Kidney epithelial cell (primary cell): ENCODE measurements at regions not wholly inside any gene's neighbourhood (a gene's known extent, or its start where the extent isn't known, plus 50 kb on each side); places are given as distances from the start of the nearest gene placed in this dataset.

Experiments used
- DNase-seq: peaks from one replicate; pipeline ENCODE4 v3.0.0-alpha.2; 2010; ENCODE audit warnings: low read depth
- H3K27me3 ChIP-seq: 2 replicates; pipeline ENCODE4 v1.6.0; 2011; ENCODE audit warnings: low read length; ENCODE audit not compliant: control insufficient read depth, insufficient read depth
- H3K36me3 ChIP-seq: 2 replicates; pipeline ENCODE4 v1.5.1; 2011; ENCODE audit warnings: low read length; ENCODE audit not compliant: control insufficient read depth, insufficient read depth
- H3K4me3 ChIP-seq: 2 replicates; pipeline ENCODE4 v1.5.1; 2011; ENCODE audit warnings: low read depth, mild to moderate bottlenecking, control low read depth, low read length
- TF ChIP-seq, protein P1 (sequence below): IDR thresholded peaks from 2 replicates; pipeline ENCODE4 v1.5.1; 2011; ENCODE audit warnings: mild to moderate bottlenecking, moderate library complexity, low read length, control low read depth, inconsistent platforms; ENCODE audit not compliant: insufficient read depth, poor library complexity, severe bottlenecking

DNA sequence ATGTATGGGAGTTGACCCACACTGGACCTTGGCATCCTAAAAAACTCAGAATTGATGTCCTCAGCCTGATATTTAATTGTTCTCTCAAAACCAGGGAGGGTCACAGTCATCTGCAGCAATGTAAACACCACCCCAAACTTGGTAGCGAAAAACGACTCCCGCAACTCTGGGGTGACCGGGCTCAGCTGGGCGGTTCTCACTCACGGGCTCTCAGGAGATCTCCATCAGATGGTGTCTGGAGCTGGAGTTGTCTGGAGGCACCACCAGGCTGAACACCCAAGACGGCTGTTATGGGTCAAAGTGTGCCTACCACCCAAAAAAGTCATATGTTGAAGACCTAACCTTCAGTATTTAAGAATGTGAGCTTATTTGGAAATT is 50.9 kb upstream of the NXT1 start:
- H3K4me3 ChIP-seq, result no peak overlapping the region
- TF ChIP-seq, protein P1, sequence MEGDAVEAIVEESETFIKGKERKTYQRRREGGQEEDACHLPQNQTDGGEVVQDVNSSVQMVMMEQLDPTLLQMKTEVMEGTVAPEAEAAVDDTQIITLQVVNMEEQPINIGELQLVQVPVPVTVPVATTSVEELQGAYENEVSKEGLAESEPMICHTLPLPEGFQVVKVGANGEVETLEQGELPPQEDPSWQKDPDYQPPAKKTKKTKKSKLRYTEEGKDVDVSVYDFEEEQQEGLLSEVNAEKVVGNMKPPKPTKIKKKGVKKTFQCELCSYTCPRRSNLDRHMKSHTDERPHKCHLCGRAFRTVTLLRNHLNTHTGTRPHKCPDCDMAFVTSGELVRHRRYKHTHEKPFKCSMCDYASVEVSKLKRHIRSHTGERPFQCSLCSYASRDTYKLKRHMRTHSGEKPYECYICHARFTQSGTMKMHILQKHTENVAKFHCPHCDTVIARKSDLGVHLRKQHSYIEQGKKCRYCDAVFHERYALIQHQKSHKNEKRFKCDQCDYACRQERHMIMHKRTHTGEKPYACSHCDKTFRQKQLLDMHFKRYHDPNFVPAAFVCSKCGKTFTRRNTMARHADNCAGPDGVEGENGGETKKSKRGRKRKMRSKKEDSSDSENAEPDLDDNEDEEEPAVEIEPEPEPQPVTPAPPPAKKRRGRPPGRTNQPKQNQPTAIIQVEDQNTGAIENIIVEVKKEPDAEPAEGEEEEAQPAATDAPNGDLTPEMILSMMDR, result no peak
- H3K36me3 ChIP-seq, result no peaks in the 10 kb centered on the region
- H3K27me3 ChIP-seq, result peaks cover 2% of the 10 kb centered on the region
- no peak for DNase-seq

DNA sequence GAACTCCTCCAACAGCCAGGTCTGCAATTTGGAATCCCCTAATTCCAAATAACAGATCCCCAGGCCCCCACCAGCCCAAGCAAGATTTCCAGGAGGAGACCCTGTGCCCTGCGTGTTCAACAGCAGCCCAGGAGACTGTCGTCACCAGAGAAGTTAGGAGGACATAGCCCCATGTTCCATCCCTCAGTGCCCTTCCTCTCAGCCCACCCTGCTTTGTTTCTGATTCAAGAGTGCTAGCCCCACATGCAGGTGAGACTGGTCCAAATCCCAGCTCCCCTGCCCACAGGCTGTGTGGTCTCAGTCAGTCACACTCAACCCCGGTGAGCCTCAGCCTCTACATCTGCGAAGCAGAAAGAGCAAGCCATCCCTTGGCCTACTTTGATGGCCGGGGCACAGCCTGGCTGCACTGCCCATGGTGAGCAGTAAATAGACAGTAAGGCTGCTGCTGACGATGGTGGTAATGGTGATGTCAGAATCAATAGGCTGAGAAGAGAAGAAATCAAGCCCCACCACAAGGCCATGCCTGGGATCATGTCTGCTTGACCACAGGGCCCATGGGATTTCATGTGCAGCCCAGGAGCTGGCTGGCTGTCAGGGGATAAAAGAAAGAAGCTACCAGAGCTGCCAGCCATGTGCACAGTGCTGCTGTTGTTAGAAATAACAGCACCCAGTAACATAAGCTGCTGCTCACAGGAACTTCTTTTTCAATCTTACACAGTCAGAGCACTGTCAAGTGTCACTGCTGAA is 51.5 kb upstream of the NXT1 start:
- H3K4me3 ChIP-seq, result no peak overlapping the region

DNA sequence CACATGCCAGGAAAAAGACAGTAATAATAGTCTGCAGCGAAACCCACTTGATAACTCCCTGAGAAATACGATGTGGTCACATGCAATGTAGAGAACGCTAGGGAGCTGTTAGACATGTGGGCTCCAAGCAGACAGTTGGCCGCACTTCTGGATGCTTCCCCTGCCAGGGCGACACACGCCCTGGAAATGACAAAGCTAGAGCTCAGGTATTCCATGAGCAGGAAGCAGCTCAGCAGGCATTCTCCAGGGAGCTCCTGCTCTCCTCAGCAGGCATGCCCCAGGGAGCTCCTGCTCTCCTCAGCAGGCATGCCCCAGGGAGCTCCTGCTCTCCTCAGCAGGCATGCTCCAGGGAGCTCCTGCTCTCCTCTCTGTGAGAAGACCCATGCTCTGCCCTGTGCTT is 52.4 kb upstream of the NXT1 start:
- Histone ChIP-seq H3K4me3 (no peak overlapping the region), H3K36me3 (no peaks in the 10 kb centered on the region), H3K27me3 (peaks cover 2% of the 10 kb centered on the region)
- TF ChIP-seq, protein P1, result no peak
- DNase-seq, result no peak

More for the DNA sequence above, 51.5 kb upstream of the NXT1 start:
- TF ChIP-seq, protein P1, result no peak
- Histone ChIP-seq H3K36me3 (no peaks in the 10 kb centered on the region), H3K27me3 (peaks cover 2% of the 10 kb centered on the region)
- no peak for DNase-seq

DNA sequence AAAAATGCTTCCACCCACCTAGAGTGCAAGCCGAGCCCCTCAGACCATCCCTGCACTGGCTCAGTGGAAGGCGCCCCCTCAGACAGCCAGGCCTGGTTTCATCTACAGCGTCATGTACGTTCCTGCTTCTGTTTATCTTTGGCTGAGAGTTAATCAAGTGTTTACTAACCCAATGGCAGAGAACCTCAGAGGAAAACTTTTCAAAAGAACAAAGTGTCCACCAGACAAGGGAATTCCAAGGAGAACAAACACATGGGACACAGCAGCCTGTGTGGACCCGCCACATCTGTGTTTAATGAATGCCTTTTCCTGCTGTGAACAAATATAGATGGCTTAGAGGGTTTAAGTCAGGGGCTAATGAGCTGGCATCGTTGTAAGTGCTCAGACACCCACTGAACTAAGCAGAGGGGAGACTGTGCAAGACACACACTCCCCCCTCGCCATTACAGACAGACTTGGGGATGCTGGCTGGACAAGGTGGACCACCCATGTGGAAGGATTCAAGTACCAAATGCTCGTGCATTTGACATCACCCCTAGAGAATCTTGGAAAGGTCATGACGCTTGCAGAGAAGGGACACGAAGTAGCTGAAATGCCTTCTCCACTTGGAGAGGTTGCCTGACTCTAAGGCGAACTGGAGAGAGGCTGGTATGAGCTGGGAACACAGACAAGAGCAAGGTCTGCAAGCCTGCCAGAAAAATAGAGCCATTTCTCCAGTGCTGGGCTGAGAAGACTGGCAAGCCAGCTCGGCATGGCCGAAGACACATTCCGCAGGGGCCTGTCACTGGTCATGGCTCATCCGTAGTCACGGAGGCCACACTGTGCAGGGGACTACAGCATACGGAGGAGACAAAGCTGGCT is 53.5 kb upstream of the NXT1 start:
- no peaks in the 10 kb centered on the region for H3K36me3 ChIP-seq
- H3K27me3 ChIP-seq, result peaks cover 2% of the 10 kb centered on the region
- TF ChIP-seq, protein P1, result no peak
- H3K4me3 ChIP-seq, result no peak overlapping the region
- no peak for DNase-seq

DNA sequence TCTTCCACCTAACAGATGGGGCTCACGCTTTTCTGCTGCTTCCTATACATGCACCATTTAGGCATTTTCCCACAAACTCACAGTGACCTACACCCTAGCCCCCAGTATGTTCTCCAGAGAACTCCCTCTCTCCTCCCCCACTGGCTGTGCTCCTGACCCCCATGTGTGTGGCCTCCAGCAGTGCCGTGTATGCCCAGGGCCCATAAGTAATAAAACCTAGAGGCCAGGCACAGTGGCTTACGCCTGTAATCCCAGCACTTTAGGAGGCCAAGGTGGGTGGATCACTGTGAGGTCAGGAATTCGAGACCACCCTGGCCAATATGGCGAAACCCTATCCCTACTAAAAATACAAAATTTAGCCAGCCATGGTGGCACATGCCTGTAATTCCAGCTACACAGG is 54.7 kb upstream of the NXT1 start:
- TF ChIP-seq, protein P1, result no peak
- DNase-seq, result no peak
- Histone ChIP-seq H3K36me3 (no peaks in the 10 kb centered on the region), H3K27me3 (no peaks in the 10 kb centered on the region), H3K4me3 (no peak overlapping the region)
